DOHH2 (cell line): ENCODE measurements at regions not wholly inside any gene's neighbourhood (a gene's known extent, or its start where the extent isn't known, plus 50 kb on each side); places are given as distances from the start of the nearest gene placed in this dataset.

Experiments used
- H3F3A ChIP-seq: fragments of 200-600 bp; sonication (generic), shearing (Covaris generic); 2 replicates; pipeline ENCODE4 v1.6.0; 2016; ENCODE audit warnings: antibody characterized with exemption, mild to moderate bottlenecking; ENCODE audit not compliant: control insufficient read depth, insufficient read depth
- H3K27ac ChIP-seq: fragments of 200-600 bp; sonication (generic); 2 replicates; pipeline ENCODE4 v1.5.1; 2014; ENCODE audit warnings: low read depth, mild to moderate bottlenecking, low read length, moderate library complexity
- H3K27me3 ChIP-seq: fragments of 200-600 bp; sonication (generic); 2 replicates; pipeline ENCODE4 v1.6.1; 2014; ENCODE audit warnings: mild to moderate bottlenecking, low read length, mixed read lengths; ENCODE audit not compliant: control insufficient read depth
- H3K36me3 ChIP-seq: fragments of 200-600 bp; sonication (generic); 2 replicates; pipeline ENCODE4 v1.6.1; 2014; ENCODE audit warnings: mild to moderate bottlenecking, low read length, moderate library complexity, mixed read lengths; ENCODE audit not compliant: control insufficient read depth
- H3K4me1 ChIP-seq: fragments of 200-600 bp; sonication (generic); 2 replicates; pipeline ENCODE4 v1.6.1; 2014; ENCODE audit warnings: mild to moderate bottlenecking, low read length, mixed read lengths; ENCODE audit not compliant: control insufficient read depth
- H3K4me2 ChIP-seq: fragments of 200-600 bp; sonication (generic); 2 replicates; pipeline ENCODE4 v1.6.0; 2014; ENCODE audit warnings: mild to moderate bottlenecking, low read length, moderate library complexity
- H3K4me3 ChIP-seq: fragments of 200-600 bp; sonication (generic); 2 replicates; pipeline ENCODE4 v1.5.1; 2014; ENCODE audit warnings: mild to moderate bottlenecking, low read length, mixed read lengths
- H3K79me2 ChIP-seq: fragments of 200-600 bp; sonication (generic); 2 replicates; pipeline ENCODE4 v1.6.1; 2014; ENCODE audit warnings: mild to moderate bottlenecking, low read length, mixed read lengths; ENCODE audit not compliant: control insufficient read depth
- H3K9me2 ChIP-seq: fragments of 200-600 bp; sonication (generic); replicated peaks from 2 replicates; pipeline ENCODE4 v1.6.1; 2014; ENCODE audit warnings: mild to moderate bottlenecking, low read length, mixed read lengths; ENCODE audit not compliant: control insufficient read depth
- H3K9me3 ChIP-seq: fragments of 200-600 bp; sonication (generic); 2 replicates; pipeline ENCODE4 v1.6.1; 2014; ENCODE audit warnings: antibody characterized with exemption, low read length, mixed read lengths; ENCODE audit not compliant: control insufficient read depth, insufficient read depth
- H4K20me1 ChIP-seq: fragments of 200-600 bp; sonication (generic); 2 replicates; pipeline ENCODE4 v1.6.0; 2014; ENCODE audit warnings: low read depth, mild to moderate bottlenecking, antibody characterized with exemption, low read length, moderate library complexity; ENCODE audit not compliant: control insufficient read depth, insufficient read depth
- EZH2phosphoT487 ChIP-seq: fragments of 200-600 bp; sonication (generic); IDR thresholded peaks from 2 replicates; pipeline ENCODE4 v1.6.1; 2017; ENCODE audit warnings: borderline replicate concordance, mild to moderate bottlenecking, antibody characterized with exemption, low read length, moderate library complexity, mixed read lengths
- TF ChIP-seq, protein P1 (sequence below): fragments of 200-600 bp; sonication (generic); IDR thresholded peaks from one replicate; pipeline ENCODE4 v1.5.1; 2014; ENCODE audit warnings: antibody characterized with exemption, mild to moderate bottlenecking, low read depth, low read length; ENCODE audit not compliant: poor library complexity, severe bottlenecking

DNA sequence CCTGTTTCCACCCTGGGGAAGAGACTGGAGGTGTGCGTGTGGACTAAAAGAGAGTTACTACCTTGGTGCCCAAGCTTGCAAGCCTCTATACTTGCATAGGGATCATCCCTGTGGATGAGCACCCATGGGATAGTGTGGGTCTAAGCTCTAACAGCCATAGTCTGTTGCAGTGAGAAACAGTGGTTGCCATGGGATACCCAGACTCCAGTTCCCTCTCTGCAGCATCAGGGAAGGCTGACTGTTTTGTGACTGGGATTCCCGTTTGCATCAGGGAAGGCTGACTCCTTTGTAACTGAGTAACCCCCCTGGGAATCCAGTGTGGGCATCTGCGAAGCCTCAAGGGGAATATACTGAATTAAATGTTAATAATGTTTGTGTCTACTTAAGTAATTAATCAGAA, 196.1 kb downstream of the ZNF621 start:
- no peak for TF ChIP-seq EZH2phosphoT487
- TF ChIP-seq, protein P1, sequence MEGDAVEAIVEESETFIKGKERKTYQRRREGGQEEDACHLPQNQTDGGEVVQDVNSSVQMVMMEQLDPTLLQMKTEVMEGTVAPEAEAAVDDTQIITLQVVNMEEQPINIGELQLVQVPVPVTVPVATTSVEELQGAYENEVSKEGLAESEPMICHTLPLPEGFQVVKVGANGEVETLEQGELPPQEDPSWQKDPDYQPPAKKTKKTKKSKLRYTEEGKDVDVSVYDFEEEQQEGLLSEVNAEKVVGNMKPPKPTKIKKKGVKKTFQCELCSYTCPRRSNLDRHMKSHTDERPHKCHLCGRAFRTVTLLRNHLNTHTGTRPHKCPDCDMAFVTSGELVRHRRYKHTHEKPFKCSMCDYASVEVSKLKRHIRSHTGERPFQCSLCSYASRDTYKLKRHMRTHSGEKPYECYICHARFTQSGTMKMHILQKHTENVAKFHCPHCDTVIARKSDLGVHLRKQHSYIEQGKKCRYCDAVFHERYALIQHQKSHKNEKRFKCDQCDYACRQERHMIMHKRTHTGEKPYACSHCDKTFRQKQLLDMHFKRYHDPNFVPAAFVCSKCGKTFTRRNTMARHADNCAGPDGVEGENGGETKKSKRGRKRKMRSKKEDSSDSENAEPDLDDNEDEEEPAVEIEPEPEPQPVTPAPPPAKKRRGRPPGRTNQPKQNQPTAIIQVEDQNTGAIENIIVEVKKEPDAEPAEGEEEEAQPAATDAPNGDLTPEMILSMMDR = no peak
- peaks cover 18% of the 10 kb centered on the region for H3K4me1 ChIP-seq
- H3K9me3 ChIP-seq = no peaks in the 10 kb centered on the region
- H3K4me3 ChIP-seq = no peak overlapping the region
- 0 out of 2 replicates have a peak, but pooled peaks cover 2% of the 10 kb centered on the region for H3K27me3 ChIP-seq
- H3K36me3 ChIP-seq = no peaks in the 10 kb centered on the region
- H4K20me1 ChIP-seq = no peaks in the 10 kb centered on the region
- H3K4me2 ChIP-seq = no peak overlapping the region
- no peak overlapping the region for H3K27ac ChIP-seq
- H3F3A ChIP-seq = no peaks in the 10 kb centered on the region
- H3K79me2 ChIP-seq = no peaks in the 10 kb centered on the region
- no peaks in the 10 kb centered on the region for H3K9me2 ChIP-seq

DNA sequence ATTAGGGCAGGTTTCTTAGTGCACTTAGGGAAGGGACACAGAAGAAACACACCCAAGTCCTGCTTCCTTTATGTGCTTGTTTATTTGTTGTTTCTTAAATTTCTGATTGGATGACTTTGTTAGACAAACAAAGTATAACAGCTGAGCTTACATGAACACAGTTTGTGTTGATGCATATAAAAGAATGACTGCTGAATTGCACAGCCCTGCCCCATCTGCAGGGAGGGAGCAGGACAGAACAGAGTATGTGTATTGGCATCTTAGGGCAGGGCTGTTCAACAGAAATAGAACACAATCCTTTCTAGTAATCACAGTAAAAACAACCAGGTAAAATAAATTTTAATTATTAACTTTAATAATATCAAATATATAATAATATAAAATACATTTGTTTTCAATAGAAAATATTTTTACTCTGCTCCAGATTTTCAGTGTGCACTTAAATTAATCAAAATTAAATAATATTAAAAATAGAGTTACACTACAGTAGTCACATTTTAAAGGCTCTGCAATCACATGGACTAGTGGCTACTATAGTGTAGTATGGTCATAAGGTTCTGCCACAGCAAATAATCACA, 198.4 kb downstream of the ZNF621 start:
- H3K4me1 ChIP-seq = peaks cover 10% of the 10 kb centered on the region
- no peaks in the 10 kb centered on the region for H3F3A ChIP-seq
- no peaks in the 10 kb centered on the region for H3K79me2 ChIP-seq
- H3K27ac ChIP-seq = no peak overlapping the region
- 0 out of 2 replicates have a peak, but pooled peaks cover 2% of the 10 kb centered on the region for H3K27me3 ChIP-seq
- no peak overlapping the region for H3K4me2 ChIP-seq
- no peaks in the 10 kb centered on the region for H3K9me2 ChIP-seq
- H3K4me3 ChIP-seq = no peak overlapping the region
- TF ChIP-seq, protein P1 = no peak
- H4K20me1 ChIP-seq = no peaks in the 10 kb centered on the region
- H3K36me3 ChIP-seq = no peaks in the 10 kb centered on the region
- no peaks in the 10 kb centered on the region for H3K9me3 ChIP-seq

DNA sequence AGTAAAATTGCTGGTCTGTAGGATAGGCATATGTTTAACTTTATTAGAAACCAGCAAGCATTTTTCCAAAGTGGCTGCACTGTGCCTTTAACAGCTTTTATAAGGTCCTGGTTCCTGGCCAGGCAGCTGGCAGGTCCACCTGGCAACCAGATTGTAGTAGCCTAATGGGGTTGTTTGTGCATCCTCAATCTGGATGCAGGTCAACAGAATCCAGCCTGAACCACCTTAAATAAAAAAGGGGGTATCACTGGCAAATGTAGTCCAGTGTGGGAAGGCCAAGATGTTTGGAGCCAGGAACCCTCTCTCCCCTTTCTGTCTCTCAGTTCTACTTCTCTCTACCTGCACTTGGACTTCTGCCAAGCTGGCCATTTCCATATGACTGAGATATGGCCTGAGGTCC, 200.3 kb downstream of the ZNF621 start:
- no peaks in the 10 kb centered on the region for H3K4me1 ChIP-seq
- H3K79me2 ChIP-seq = no peaks in the 10 kb centered on the region
- H3F3A ChIP-seq = no peaks in the 10 kb centered on the region
- H3K4me3 ChIP-seq = no peak overlapping the region
- no peak overlapping the region for H3K4me2 ChIP-seq
- TF ChIP-seq, protein P1 = no peak
- no peak for TF ChIP-seq EZH2phosphoT487
- H4K20me1 ChIP-seq = no peaks in the 10 kb centered on the region
- no peaks in the 10 kb centered on the region for H3K9me3 ChIP-seq
- 0 out of 2 replicates have a peak, but pooled peaks cover 2% of the 10 kb centered on the region for H3K27me3 ChIP-seq
- H3K27ac ChIP-seq = no peak overlapping the region
- H3K9me2 ChIP-seq = no peaks in the 10 kb centered on the region
- no peaks in the 10 kb centered on the region for H3K36me3 ChIP-seq
